ENCODE measurements at regions not wholly inside any gene's neighbourhood (a gene's known extent, or its start where the extent isn't known, plus 50 kb on each side); places are given as distances from the start of the nearest gene placed in this dataset.

- H3K9me3 ChIP-seq (ENCODE audit: control insufficient read depth, insufficient read depth, low read length) = peaks cover 11% of the 10 kb centered on the region
- intact Hi-C loops (cut with micrococcal nuclease) = no loop called here
- ATAC-seq = no peak
- Mint-ChIP-seq H3K27ac (no peak overlapping the region), H3K36me3 (no peaks in the 10 kb centered on the region), H3K4me3 (no peak overlapping the region), H3K4me1 (no peaks in the 10 kb centered on the region), H3K27me3 (ENCODE audit: low read depth in 2 of 2) (no peaks in the 10 kb centered on the region), H3K9me3 (peaks cover 12 to 16% of the 10 kb centered on the region in 2 donors)
- H3K27me3 ChIP-seq (ENCODE audit: control insufficient read depth, insufficient read depth, low read length) = no peaks in the 10 kb centered on the region
- no peaks in the 10 kb centered on the region for H3K36me3 ChIP-seq (ENCODE audit: control insufficient read depth, insufficient read depth, low read length)
- H3K4me1 ChIP-seq (ENCODE audit: control insufficient read depth, insufficient read depth, low read length) = no peaks in the 10 kb centered on the region
- no peak overlapping the region for H3K4me3 ChIP-seq (ENCODE audit: low read length)
- no peak overlapping the region for H3K27ac ChIP-seq (ENCODE audit: low read length)
- 80% methylated on average over 6 of the region's 6 CpGs for WGBS (ENCODE audit: insufficient coverage)
- TF ChIP-seq CTCF (IDR thresholded peaks at IDR 0.05) = no peak
- peak in 1 of 2 donors; percentile 56 for DNase-seq
Measured at GRCh38 chr9:31519011-31519410, 865.4 kb upstream of the ACO1 start.

GRCh38 chr9:31519424-31519823 lies 865.0 kb upstream of the ACO1 start:
- H3K4me3 Mint-ChIP-seq = no peak overlapping the region
- no peak for DNase-seq
- no peaks in the 10 kb centered on the region for H3K4me1 Mint-ChIP-seq

GRCh38 chr9:31519826-31520225 lies 864.6 kb upstream of the ACO1 start:
- no peaks in the 10 kb centered on the region for H3K27me3 Mint-ChIP-seq (ENCODE audit: low read depth in 2 of 2)
- no peak overlapping the region for H3K4me3 ChIP-seq (ENCODE audit: low read length)
- H3K4me3 Mint-ChIP-seq = no peak overlapping the region
- TF ChIP-seq CTCF (IDR thresholded peaks at IDR 0.05) = no peak
- no peak overlapping the region for H3K27ac Mint-ChIP-seq
- no peaks in the 10 kb centered on the region for H3K36me3 Mint-ChIP-seq
- H3K4me1 Mint-ChIP-seq = no peaks in the 10 kb centered on the region
- peaks cover 11% of the 10 kb centered on the region for H3K9me3 ChIP-seq (ENCODE audit: control insufficient read depth, insufficient read depth, low read length)
- no peaks in the 10 kb centered on the region for H3K36me3 ChIP-seq (ENCODE audit: control insufficient read depth, insufficient read depth, low read length)
- H3K4me1 ChIP-seq (ENCODE audit: control insufficient read depth, insufficient read depth, low read length) = no peaks in the 10 kb centered on the region
- ATAC-seq (no peak), DNase-seq (no peak)
- peaks cover 12 to 16% of the 10 kb centered on the region in 2 donors for H3K9me3 Mint-ChIP-seq
- 75% methylated on average over 1 of the region's 2 CpGs for WGBS (ENCODE audit: insufficient coverage)
- H3K27ac ChIP-seq (ENCODE audit: low read length) = no peak overlapping the region
- intact Hi-C loops (cut with micrococcal nuclease) = no loop called here
- H3K27me3 ChIP-seq (ENCODE audit: control insufficient read depth, insufficient read depth, low read length) = no peaks in the 10 kb centered on the region

More at GRCh38 chr9:31519424-31519823, 865.0 kb upstream of the ACO1 start:
- WGBS (ENCODE audit: insufficient coverage) = 56% methylated on average over 5 of the region's 5 CpGs
- no peaks in the 10 kb centered on the region for H3K36me3 ChIP-seq (ENCODE audit: control insufficient read depth, insufficient read depth, low read length)
- intact Hi-C loops (cut with micrococcal nuclease) = no loop called here
- Mint-ChIP-seq H3K9me3 (peaks cover 12 to 16% of the 10 kb centered on the region in 2 donors), H3K27ac (no peak overlapping the region), H3K36me3 (no peaks in the 10 kb centered on the region), H3K27me3 (ENCODE audit: low read depth in 2 of 2) (no peaks in the 10 kb centered on the region)
- no peak overlapping the region for H3K4me3 ChIP-seq (ENCODE audit: low read length)
- ATAC-seq = no peak
- H3K27ac ChIP-seq (ENCODE audit: low read length) = no peak overlapping the region
- H3K9me3 ChIP-seq (ENCODE audit: control insufficient read depth, insufficient read depth, low read length) = peaks cover 11% of the 10 kb centered on the region
- no peaks in the 10 kb centered on the region for H3K27me3 ChIP-seq (ENCODE audit: control insufficient read depth, insufficient read depth, low read length)
- TF ChIP-seq CTCF (IDR thresholded peaks at IDR 0.05) = no peak
- H3K4me1 ChIP-seq (ENCODE audit: control insufficient read depth, insufficient read depth, low read length) = no peaks in the 10 kb centered on the region

- no peaks in the 10 kb centered on the region for H3K4me1 Mint-ChIP-seq
- no peak for TF ChIP-seq CTCF (IDR thresholded peaks at IDR 0.05)
- WGBS (ENCODE audit: insufficient coverage) = 70% methylated on average over 1 of the region's 3 CpGs
Measured at GRCh38 chr9:31520301-31521085, 864.0 kb upstream of the ACO1 start.

More at GRCh38 chr9:31520301-31521085, 864.0 kb upstream of the ACO1 start:
- no peaks in the 10 kb centered on the region for H3K36me3 ChIP-seq (ENCODE audit: control insufficient read depth, insufficient read depth, low read length)
- peaks cover 11% of the 10 kb centered on the region for H3K9me3 ChIP-seq (ENCODE audit: control insufficient read depth, insufficient read depth, low read length)
- Mint-ChIP-seq H3K27me3 (ENCODE audit: low read depth in 2 of 2) (no peaks in the 10 kb centered on the region), H3K36me3 (no peaks in the 10 kb centered on the region), H3K27ac (no peak overlapping the region), H3K9me3 (peaks cover 12 to 14% of the 10 kb centered on the region in 2 donors), H3K4me3 (no peak overlapping the region)
- no peak overlapping the region for H3K27ac ChIP-seq (ENCODE audit: low read length)
- no peak overlapping the region for H3K4me3 ChIP-seq (ENCODE audit: low read length)
- H3K27me3 ChIP-seq (ENCODE audit: control insufficient read depth, insufficient read depth, low read length) = no peaks in the 10 kb centered on the region
- no peak for ATAC-seq
- no peak for DNase-seq
- intact Hi-C loops (cut with micrococcal nuclease) = no loop called here
- H3K4me1 ChIP-seq (ENCODE audit: control insufficient read depth, insufficient read depth, low read length) = no peaks in the 10 kb centered on the region
